ENCODE measurements at regions not wholly inside any gene's neighbourhood (a gene's known extent, or its start where the extent isn't known, plus 50 kb on each side); places are given as distances from the start of the nearest gene placed in this dataset.

DNA sequence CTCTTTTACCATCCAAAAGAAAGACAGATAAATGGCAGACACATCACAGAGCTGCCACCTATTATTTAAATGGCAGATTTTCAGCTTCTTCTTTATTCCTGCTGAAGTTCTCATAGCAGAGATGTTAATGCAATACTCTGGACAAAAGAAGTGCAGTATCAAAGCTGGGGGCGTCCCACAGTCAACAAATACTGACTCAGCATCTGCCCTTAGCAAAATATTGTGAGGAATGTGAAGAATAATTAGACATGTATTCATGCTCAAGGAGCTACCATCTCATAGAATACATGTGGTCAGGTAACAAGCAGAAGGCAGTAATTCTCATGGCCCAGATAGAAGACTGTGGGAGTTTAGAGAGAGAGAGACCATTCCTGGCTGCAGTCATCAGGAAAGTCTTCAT lies 108.0 kb upstream of the TANK start:
- FAIRE-seq: no peak
- TF ChIP-seq CTCF (IDR thresholded peaks at IDR 0.05; ENCODE audit: insufficient read depth, low read depth, low read length) (no peak), EZH2 (IDR thresholded peaks at IDR 0.05; ENCODE audit: insufficient read depth, low read length) (no peak)

GRCh38 chr2:161055289-161055688 lies 104.9 kb upstream of the TANK start:
- no peak overlapping the region for H3K27ac Mint-ChIP-seq (ENCODE audit: unreplicated experiment)
- H3K79me2 ChIP-seq (ENCODE audit: insufficient read depth, low read length): no peaks in the 10 kb centered on the region
- H4K20me1 ChIP-seq (ENCODE audit: insufficient read depth, low read length): no peaks in the 10 kb centered on the region
- H3K4me3 Mint-ChIP-seq (ENCODE audit: unreplicated experiment): no peak overlapping the region
- H3K4me1 ChIP-seq (ENCODE audit: insufficient read depth, low read length): no peaks in the 10 kb centered on the region
- H3K9me3 ChIP-seq (ENCODE audit: insufficient read depth, low read depth, low read length): no peaks in the 10 kb centered on the region
- H3K27me3 ChIP-seq (ENCODE audit: insufficient read depth, low read length): no peaks in the 10 kb centered on the region
- no peaks in the 10 kb centered on the region for H3K4me1 Mint-ChIP-seq (ENCODE audit: low read depth, unreplicated experiment)
- H3K36me3 ChIP-seq (ENCODE audit: insufficient read depth, low read length): no peaks in the 10 kb centered on the region
- TF ChIP-seq EZH2 (IDR thresholded peaks at IDR 0.05; ENCODE audit: insufficient read depth, low read length) (no peak), CTCF (IDR thresholded peaks at IDR 0.05; ENCODE audit: insufficient read depth, low read depth, low read length) (no peak)
- H3K4me3 ChIP-seq (ENCODE audit: insufficient read depth, low read depth, low read length): no peak overlapping the region
- no peak overlapping the region for H3K9ac ChIP-seq (ENCODE audit: low read length)
- no peaks in the 10 kb centered on the region for H3K36me3 Mint-ChIP-seq (ENCODE audit: low read depth, unreplicated experiment)
- H3K27me3 Mint-ChIP-seq (ENCODE audit: low read depth, unreplicated experiment): peaks cover 11% of the 10 kb centered on the region
- FAIRE-seq (no peak), DNase-seq (ENCODE audit: low read depth) (no peak)
- no peak overlapping the region for H3K27ac ChIP-seq (ENCODE audit: low read depth, low read length)
- no peak overlapping the region for H3K4me2 ChIP-seq (ENCODE audit: low read length)
- peaks cover 4% of the 10 kb centered on the region for H3K9me3 Mint-ChIP-seq (ENCODE audit: unreplicated experiment)
- no peak overlapping the region for H2AFZ ChIP-seq (ENCODE audit: low read depth, low read length)

More for the DNA sequence above, 108.0 kb upstream of the TANK start:
- Histone ChIP-seq H4K20me1 (ENCODE audit: insufficient read depth, low read length) (no peaks in the 10 kb centered on the region), H3K4me2 (ENCODE audit: low read length) (no peak overlapping the region), H3K36me3 (ENCODE audit: insufficient read depth, low read length) (no peaks in the 10 kb centered on the region), H3K4me1 (ENCODE audit: insufficient read depth, low read length) (no peaks in the 10 kb centered on the region), H3K4me3 (ENCODE audit: insufficient read depth, low read depth, low read length) (no peak overlapping the region), H2AFZ (ENCODE audit: low read depth, low read length) (no peak overlapping the region), H3K9ac (ENCODE audit: low read length) (no peak overlapping the region), H3K9me3 (ENCODE audit: insufficient read depth, low read depth, low read length) (no peaks in the 10 kb centered on the region), H3K27me3 (ENCODE audit: insufficient read depth, low read length) (no peaks in the 10 kb centered on the region), H3K79me2 (ENCODE audit: insufficient read depth, low read length) (no peaks in the 10 kb centered on the region), H3K27ac (ENCODE audit: low read depth, low read length) (no peak overlapping the region)
- Mint-ChIP-seq H3K36me3 (ENCODE audit: low read depth, unreplicated experiment) (no peaks in the 10 kb centered on the region), H3K27me3 (ENCODE audit: low read depth, unreplicated experiment) (peaks cover 9% of the 10 kb centered on the region), H3K4me1 (ENCODE audit: low read depth, unreplicated experiment) (peaks cover 1% of the 10 kb centered on the region), H3K9me3 (ENCODE audit: unreplicated experiment) (peaks cover 4% of the 10 kb centered on the region), H3K27ac (ENCODE audit: unreplicated experiment) (no peak overlapping the region), H3K4me3 (ENCODE audit: unreplicated experiment) (no peak overlapping the region)
- no peak for DNase-seq (ENCODE audit: low read depth)

GRCh38 chr2:161059388-161059787 lies 100.8 kb upstream of the TANK start:
- Histone ChIP-seq H3K9ac (ENCODE audit: low read length) (no peak overlapping the region), H3K9me3 (ENCODE audit: insufficient read depth, low read depth, low read length) (no peaks in the 10 kb centered on the region), H3K27me3 (ENCODE audit: insufficient read depth, low read length) (no peaks in the 10 kb centered on the region), H3K4me2 (ENCODE audit: low read length) (no peak overlapping the region), H3K4me1 (ENCODE audit: insufficient read depth, low read length) (no peaks in the 10 kb centered on the region), H3K36me3 (ENCODE audit: insufficient read depth, low read length) (no peaks in the 10 kb centered on the region), H4K20me1 (ENCODE audit: insufficient read depth, low read length) (no peaks in the 10 kb centered on the region), H3K4me3 (ENCODE audit: insufficient read depth, low read depth, low read length) (no peak overlapping the region), H3K27ac (ENCODE audit: low read depth, low read length) (no peak overlapping the region), H2AFZ (ENCODE audit: low read depth, low read length) (no peak overlapping the region), H3K79me2 (ENCODE audit: insufficient read depth, low read length) (no peaks in the 10 kb centered on the region)
- Mint-ChIP-seq H3K36me3 (ENCODE audit: low read depth, unreplicated experiment) (no peaks in the 10 kb centered on the region), H3K27me3 (ENCODE audit: low read depth, unreplicated experiment) (peaks cover 5% of the 10 kb centered on the region), H3K4me1 (ENCODE audit: low read depth, unreplicated experiment) (peaks cover 6% of the 10 kb centered on the region), H3K4me3 (ENCODE audit: unreplicated experiment) (no peak overlapping the region), H3K27ac (ENCODE audit: unreplicated experiment) (no peak overlapping the region), H3K9me3 (ENCODE audit: unreplicated experiment) (peaks cover 4% of the 10 kb centered on the region)
- no peak for FAIRE-seq
- TF ChIP-seq CTCF (IDR thresholded peaks at IDR 0.05; ENCODE audit: insufficient read depth, low read depth, low read length) (no peak), EZH2 (IDR thresholded peaks at IDR 0.05; ENCODE audit: insufficient read depth, low read length) (no peak)
- no peak for DNase-seq (ENCODE audit: low read depth)

Measured in astrocyte (in vitro differentiated cells and primary cell).